NCI-H748 treated with DMSO at 0.1 percent for 48 hours (cell line): ENCODE measurements at regions not wholly inside any gene's neighbourhood (a gene's known extent, or its start where the extent isn't known, plus 50 kb on each side); places are given as distances from the start of the nearest gene placed in this dataset.

Experiments
- DNase-seq: peaks from one replicate; lab custom pipeline; 2025; lab: John Stamatoyannopoulos, UW

DNA sequence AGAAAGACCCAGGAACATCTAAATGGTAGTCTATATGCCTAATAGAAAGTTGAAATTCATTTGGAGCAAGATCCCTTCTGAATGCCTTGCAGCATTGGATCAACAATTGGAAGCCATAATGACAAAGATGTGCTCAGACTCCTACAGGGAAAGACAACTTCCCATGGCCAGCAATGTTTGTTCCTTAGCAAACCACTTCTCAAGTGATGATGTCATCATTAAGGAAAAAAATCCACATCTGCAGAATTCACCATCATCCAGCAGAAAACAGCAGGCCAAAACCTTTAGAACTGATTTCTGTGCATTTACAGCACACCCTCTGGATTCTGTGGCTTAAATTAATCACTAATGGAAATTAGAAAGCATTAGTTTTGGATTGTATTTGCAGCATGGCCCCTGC lies 82.4 kb upstream of the ZIC3 start:
- DNase-seq: no peak

DNA sequence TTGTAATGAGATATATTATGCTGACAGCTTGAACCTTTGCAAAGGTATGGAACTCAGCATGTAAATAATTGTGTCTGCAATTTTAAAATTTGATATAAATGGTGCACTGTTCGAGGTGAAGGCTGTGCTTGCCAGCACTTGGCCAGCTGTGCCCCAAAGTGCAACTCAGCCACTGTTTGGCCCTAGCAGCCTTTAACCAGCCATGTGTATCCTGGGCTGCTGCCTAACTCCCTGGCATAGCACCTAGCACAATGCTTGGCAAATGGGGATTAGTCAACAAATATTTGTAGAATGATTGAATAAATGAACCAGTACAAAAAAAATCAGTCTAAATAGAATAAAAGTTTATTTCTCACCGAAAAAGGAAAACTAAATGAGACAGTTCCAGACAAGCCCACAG lies 83.8 kb upstream of the ZIC3 start:
- DNase-seq: no peak

DNA sequence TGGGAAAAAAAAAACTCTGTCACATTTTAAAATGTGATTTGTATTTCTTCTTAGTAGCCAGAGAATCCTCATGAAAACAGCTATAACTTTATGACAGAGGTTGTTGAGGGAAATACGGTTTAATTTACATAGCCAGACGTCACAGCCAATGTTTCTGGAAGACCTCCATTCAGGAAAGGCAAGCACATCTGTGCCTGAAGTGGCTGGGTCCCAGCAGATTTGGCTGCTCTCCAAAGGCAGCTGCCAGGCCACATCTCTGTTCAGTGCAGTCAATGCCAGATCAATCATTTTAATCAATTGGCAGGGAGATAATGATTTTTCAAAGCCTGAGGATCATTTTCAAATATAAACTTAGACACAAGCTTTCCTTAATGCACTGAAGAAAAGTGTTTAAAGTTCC lies 86.5 kb upstream of the ZIC3 start:
- peak; percentile 26 for DNase-seq

DNA sequence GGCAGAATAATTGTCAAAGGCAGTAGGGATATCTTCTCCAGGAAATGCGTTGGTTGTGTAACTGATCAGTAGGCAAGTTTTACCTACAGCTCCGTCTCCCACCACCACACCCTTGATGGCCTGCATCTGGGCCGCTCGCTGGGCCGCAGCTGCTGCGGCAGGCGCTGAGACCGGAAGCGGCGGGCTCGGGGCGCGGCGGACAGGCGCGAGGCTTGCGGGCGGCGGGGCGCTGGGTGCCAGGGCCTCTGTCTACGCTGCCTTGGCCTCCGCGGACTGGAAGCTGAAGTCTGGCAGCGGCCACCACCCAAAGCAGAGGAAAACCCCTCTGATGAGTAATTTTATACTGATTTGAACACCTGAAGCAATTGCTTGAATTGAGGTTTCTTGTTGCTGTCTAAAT lies 124.2 kb upstream of the ZIC3 start:
- no peak for DNase-seq

DNA sequence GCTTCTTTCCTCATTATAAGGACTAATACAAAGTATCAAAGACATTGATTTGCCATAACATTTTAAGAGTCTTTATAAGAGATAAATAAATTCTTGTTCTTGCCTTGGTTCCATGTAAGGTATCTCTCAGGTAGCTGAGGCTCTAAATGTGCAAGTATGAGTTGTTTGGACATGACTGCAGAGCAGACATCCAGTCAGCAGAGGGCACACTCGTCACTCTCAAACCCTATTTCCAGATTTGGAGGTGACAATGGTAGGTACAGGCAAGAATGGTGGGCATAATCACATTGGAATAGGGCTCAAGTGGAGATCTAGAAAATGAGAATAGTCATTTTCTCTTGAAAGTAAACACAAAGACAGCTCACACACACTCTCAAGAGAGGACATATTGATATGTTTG lies 133.3 kb upstream of the ZIC3 start:
- DNase-seq: peak; percentile 70

DNA sequence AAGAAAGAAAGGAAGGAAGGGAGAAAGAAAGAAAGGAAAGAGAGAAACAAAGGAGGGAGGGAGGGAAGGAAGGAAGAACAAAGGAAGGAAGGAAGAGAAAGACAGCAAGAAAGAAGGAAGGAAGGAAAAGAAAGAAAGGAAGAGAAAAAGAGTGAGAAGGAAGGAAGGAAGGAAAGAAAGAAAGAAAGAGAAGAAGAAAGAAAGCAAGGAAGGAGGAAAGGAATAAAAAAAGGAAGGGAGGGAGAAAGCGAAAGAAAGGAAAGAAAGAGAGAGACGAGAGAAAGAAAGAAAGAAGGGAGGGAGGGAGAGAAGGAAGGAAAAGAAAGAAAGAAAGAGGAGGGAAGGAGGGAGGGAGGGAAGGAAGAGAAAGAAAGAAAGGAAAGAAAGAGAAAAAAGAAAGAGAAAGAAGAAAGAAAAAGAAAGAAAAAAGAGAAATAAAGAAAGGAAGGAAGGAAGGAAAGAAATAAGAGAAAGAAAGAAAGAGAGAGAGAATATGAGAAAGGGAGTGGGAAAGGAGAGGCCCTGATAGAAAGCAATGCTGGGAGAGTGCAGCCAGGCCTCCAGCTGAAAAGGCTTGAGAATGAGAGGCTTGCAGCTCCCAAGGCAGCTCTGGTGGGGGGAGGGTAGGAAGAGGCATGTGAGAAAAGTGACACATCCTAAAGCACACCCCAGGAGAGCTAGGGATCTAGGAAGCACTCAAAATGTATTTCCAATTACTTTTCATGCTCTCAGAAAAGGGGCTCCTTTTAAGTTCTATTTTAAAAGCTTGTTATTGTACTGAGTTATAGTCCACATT lies 134.0 kb upstream of the ZIC3 start:
- no peak for DNase-seq

DNA sequence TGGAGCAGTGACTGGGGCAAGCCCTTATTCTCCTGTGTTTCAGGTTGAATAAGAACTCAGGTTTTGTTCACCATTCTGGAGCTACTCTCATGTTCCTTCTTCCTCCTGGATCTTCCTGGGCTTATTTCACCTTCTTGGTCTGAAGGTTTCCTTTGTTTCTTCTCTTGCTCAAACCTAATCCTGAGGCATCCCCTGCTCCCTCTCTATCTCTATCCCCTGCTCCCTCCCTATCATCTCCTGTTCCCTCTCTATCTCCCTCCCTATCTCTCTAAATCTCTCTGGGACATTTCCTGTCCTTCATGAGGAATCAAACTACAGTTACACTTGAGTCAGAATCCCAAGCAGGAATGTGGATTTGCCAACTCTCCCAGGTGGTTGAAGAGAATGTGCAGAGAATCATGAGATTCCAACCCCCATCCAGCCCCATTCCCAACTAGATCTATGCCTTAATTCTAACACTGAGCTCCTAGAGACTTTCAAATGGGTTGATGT lies 134.9 kb upstream of the ZIC3 start:
- no peak for DNase-seq

DNA sequence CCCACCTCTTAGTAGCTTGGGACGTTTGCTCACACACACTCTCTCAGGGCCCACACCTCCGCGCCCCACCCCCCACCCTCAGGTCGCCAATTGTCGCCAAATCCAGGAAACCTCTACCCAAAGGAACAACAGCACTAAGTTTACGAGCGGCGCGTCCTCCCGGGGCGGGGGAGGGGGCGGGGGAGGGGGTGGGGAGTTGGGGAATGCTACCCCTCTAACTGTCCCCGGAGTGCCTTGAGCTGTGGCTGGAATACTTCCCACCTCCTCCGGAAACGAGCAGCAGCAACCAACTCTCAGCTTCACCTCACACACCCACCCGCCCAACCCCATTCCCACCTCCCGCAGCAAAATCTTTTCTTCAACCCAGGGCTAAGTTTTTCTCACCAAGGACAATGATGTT lies 135.6 kb upstream of the ZIC3 start:
- DNase-seq: no peak

DNA sequence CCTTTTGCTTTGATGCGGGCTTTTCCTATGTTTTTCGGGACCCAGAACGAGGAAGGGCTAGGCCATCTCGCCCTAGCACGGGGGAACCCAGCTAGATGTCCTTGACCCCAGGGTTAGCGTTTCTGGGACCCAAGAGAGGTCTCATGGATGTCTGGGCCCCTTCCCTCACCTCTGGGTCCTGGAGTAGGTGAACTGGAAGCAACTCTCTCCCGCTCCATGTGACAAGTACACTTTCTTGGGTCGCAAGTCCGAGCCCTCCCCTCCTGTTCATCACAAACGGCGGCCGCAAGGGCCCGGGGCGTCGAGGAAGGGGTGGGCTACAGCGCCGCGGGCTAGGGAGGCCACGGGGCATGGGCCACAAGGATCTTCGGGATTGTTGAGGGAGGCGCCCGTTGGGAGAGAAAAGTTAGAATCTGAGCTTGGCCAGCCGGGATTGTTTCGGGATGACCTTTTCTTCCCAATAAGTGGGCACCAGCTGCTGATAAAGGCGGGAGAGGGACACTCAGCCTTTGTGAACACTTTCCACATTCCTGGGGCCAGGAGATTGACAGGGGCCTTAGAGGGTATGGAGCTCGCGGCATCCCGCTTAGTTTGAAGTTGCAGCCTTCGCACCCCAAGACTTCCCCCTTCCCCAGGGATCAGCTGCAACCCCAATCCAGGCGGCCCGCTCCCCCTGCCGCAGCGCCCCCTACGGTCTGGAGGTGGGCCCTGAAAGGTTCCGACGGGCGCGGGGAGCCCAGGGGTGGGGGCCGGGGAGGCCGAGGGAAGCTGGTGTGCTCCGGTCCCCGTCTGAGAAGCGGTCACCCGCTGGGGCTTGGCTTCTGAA lies 136.9 kb upstream of the ZIC3 start:
- DNase-seq: no peak

DNA sequence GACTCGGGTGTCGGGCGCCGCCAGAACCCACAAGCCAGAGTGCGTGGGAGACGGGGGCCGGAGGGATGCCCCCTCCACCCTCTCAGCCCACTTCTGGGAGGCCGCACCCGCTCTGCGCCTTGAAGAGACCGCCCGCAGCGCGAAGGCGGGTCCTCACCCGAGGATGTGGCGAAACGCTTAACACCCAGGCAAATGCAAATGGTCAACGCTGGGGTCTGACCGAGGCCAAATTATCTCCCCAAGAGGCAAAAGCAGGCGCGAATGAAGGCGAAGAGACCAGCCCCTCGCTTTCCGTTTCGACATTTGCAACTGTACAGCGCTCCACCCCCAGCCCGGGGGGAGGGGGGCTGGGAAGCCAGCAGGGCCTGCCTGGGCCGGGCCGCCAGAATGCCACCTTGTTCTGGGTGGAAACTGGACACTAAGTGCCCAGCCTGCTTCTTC lies 137.7 kb upstream of the ZIC3 start:
- no peak for DNase-seq

DNA sequence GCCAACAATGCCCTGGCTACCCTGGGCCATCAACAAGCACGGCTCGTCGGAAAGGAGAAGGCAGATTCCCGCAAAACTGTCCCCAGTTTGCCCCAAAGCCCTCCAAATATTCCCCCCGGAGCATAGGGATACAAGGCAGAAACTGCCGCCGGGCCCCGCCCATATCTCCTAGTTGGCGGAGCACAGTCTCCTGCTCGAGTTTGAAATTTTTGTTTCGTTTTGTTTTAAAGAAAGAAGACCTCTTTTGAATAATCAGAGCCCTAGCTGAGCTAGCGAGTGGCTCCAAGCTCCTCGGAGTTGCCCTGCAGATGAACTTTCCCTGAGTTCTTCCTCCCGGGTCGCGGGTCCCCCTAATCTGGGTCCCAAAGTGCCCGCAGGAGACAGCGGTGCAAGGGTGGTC lies 138.1 kb upstream of the ZIC3 start:
- no peak for DNase-seq

DNA sequence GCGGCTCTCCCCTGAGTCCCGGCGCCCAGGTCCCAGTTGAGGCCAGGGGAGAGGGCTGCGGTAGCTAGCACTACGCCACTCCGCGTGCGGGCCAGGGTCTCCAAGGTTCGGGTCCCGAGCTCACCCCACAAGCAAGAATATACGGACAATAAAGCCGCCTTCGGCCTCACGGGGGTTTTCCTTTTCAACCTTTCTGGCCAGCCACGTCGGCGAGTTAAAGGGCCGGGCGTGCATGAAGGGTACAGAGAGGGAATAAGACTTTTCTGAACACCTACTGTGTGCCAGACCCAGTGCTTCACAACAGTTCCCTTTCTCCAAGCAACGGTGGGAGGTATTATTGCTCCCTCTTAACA lies 138.5 kb upstream of the ZIC3 start:
- no peak for DNase-seq

DNA sequence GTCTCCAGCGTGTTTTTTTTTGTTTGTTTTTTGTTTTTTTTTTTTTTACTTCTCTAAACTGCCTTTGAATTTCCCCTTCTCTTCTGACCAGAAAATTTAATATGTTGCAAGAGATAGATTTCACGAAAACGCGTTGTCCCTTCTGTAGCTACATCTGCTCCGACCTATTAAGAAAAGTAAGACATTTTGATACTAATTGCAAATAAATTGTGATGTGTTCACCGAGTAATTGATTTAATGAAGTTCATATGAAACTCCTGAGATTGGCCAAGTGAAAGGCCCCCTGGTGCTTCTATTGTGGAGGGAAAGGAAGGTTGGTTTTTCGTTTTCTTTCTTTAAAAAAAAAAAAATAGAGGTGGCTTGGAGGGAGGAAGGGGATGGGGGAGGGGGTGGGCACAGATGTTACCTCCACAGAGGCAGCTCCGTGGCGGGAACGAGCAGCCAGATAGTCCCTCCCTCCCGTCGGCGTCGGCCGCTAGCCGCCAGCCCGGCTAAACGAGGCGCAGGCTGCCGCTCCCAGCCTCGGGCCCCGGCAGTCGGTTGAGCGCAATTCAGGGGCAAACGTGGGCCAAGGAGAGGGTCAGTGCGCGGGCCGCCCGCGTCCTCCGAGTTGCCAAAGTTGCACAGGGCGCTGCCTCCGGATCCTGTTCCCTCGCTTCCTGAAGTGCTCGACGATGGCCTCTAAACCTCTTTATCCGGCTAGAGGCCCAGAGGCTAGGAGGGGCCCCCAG lies 139.1 kb upstream of the ZIC3 start:
- peak; percentile 40 for DNase-seq

DNA sequence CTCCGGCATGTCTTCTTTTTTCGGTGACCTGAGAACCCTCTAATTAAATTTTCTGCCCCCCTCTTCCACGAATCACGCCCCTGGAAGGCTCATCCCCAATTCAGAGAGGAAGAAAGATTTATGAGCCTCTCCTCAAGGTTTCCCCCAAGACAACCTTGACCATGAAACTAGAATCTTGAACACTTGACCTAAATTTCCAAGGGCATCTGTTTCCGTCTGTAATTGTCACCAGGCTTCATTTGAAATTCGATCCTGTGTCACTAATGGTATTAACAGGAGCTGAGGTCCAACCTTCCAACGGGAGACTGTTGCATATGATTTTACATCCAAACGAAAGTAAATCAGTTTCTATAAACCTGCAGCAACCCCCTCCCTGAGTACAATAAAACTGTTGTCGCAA lies 139.9 kb upstream of the ZIC3 start:
- DNase-seq: peak; percentile 36

DNA sequence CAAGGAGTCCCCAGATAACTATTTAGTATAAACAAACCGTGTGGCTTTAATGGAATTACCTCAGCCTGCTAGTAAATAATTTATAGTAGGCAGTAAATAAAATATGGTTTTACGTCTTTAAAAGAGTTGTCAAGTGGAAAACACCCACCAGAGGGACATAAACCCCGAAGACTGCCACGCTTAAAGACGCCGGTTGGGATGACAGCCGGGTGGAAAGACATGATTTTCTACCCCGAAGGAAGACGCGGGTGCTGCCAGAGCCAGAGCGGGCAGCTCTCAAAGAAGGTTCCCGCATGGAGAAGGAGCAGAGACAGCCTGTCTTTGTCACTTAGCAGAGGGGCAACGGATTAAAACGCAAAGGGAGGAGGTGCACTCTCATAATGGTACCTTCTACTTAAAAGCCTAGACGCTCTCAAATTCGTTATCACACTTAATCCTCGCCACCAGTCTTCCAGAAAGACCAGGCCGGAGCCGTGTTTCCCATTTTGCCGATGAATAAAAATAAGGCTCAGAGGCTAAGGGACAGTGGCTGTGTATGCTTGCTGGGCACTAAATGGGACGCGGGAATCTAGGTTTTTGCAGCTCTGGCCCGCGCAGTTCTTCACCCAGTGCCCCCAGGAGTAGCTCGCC lies 140.5 kb upstream of the ZIC3 start:
- DNase-seq: no peak

DNA sequence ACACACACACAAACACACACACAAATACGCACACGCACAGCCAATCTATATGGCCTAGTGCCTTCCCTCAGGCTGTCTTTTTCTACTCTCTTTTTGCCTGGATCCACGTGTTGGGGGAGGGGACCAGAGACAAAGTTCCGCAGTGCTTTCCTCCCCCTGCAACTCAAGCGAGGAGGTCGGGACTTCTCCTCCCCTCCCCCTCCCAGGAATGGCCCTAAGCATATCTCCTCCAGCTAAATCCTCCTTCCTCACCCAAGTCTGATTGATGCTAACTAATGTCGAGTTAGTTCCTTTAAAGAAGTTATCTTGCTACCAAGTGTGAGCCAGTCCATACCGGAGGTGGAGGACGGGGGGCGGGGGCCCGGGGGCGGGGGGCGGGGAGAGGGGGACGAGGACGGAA lies 141.2 kb upstream of the ZIC3 start:
- no peak for DNase-seq

DNA sequence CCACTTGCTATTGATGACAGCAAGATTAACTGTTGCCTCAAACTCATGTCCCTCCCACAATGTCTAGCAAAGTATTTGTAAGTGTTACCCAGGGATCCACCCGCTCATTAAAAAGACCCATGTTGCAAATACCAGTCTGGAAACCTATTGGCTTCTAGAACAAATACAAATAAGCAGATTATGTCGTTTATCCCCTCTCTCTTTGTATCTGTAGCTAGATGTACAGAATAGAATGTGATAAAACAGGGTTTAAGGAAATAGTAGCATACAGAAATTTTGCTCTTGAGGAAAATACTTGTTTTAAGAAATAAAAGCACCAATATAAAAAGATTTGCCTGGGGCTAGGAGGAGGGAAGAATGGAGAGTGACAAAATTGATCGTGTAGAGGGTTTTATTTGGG lies 142.7 kb upstream of the ZIC3 start:
- DNase-seq: no peak

DNA sequence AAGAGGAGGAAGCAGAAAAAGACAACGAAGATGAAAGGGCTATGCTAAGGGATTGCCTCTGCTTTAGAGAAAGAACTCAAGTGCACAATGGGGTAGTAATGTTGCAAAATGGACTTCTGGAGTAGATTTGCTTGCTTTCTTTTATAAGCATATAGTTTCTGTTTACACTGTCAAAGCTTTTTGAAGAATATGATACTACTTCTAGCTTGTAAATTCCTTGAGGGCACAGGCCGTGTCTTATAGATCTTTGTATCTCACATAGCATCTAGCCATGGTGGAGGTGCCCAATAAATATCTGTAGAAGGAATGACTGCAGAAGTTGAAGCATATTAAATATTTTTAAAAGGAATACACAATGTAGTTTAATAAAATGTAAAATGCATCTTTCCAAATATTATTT lies 147.8 kb upstream of the ZIC3 start:
- DNase-seq: no peak

DNA sequence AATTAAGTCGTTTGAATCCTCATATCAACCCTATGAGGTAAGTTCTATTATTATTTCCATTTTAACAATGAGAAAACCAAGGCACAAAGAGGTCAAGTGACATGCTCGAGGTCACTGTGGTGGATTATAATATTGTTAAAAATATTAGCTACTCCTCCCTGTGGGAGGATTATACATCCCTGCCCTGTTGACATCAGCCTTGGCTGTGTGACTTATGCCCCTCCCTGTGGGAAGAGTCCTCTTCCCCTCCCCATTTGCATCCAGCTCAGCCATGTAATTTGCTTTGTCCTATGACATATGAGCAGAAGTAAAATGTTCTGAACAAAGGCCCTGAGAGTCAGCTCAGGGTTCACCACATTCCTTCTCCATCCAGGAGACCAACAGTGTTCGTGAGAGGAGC lies 152.7 kb upstream of the ZIC3 start:
- DNase-seq: no peak

DNA sequence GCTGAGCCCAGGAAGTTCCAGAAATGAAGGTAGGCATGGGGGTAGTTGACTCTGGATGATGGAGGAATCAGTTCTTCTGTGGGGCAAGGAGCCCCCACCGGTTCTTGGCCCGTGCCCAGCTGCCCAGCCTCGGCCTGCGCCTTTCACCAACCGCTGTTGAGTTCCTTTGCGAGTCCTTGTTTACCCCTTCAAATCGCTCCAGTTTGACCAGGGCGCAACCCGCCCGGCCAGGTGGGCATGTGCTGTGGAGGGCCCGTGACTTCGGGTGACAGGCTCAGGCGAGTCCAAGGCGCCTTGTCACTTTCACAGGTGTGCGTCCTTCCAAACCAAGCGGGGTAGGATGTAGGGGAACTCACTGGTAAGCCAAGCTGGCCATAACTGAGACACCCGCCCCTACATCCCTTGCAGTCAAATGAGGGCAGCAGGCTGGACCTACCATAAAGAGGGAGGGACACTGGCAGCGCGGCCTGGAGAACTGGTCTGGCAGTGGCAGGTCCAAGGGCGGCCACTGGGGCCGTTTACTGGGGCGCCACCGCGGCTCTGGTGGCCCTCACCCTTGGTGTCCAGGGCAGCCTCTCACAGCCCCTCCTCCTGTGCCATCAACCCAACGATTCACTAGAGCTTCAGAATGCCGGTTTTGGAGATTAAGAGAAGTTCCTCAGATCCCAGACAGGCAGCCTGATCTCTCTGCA lies 160.3 kb upstream of the ZIC3 start:
- no peak for DNase-seq

DNA sequence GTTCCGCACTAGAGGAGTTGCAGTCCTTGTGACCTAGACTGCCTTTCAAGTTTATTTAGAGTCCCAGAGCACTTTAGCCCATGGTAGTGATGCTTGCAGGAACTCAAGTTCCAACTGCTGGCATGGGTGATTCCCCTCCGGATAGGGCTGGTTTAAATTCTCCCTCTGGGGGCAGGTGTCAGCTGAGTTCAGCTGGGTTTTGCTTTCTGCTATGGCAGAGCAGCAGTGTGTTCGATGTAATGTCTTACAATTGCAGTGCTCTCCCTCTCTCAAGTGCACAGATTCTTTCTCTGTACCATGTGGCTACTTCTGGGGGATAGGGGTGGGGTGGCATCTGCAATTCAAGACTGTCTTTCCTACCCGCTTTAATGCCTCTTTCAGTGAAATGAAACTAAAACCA lies 164.8 kb upstream of the ZIC3 start:
- no peak for DNase-seq

DNA sequence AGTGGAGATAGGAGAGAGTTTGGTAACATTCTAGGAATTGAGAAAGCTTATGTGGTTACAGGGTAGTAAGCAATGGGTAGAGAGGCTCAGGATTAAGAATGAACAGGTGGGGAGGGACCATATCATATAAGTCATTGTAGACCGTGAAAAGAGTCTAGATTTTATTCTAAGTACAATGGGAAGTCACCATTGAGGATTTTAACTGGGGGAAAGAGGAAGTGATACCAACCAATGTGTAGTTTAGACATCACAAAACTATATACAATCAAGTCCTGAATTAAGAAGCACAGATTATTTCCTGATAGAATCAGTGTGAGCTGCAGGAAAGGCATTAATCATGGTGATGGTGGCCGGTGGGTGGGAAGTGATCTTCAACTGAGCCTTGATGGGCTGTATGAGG lies 178.3 kb upstream of the ZIC3 start:
- DNase-seq: no peak
